ENCODE measurements at regions not wholly inside any gene's neighbourhood (a gene's known extent, or its start where the extent isn't known, plus 50 kb on each side); places are given as distances from the start of the nearest gene placed in this dataset.

DNA sequence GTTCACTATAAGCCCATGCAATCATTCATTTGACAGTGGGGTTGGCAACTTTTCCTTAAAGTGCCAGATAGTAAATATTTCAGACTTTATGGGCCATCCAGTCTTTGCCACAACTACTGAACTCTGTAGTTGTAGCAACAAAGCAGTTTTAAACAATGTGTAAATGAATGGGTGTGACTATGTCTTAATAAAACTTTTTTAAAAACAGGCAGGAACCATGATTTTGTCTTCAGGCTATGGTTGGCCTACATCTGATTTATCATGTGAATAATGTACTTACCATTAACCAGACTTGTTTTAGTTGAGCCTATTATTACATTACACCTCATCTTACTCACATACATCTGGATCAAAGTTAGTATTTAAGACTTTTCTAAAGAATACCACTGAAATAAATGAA lies 361.6 kb downstream of the GABRG2 start:
- H3K4me1 ChIP-seq (ENCODE audit: control insufficient read depth in 2 of 2, insufficient read depth in 2 of 2, low read length in 2 of 2): no peaks in the 10 kb centered on the region
- no peak overlapping the region for H3K9ac ChIP-seq (ENCODE audit: low read length)
- CTCF ChIA-PET: no interaction called here
- Mint-ChIP-seq H3K4me1 (no peaks in the 10 kb centered on the region), H3K27ac (no peak overlapping the region), H3K9me3 (ENCODE audit: insufficient read depth) (peaks cover 2% of the 10 kb centered on the region), H3K27me3 (no peaks in the 10 kb centered on the region), H3K4me3 (no peak overlapping the region)
- H4K20me1 ChIP-seq (ENCODE audit: control insufficient read depth, insufficient read depth, low read length, poor library complexity, severe bottlenecking): no peaks in the 10 kb centered on the region
- no peak overlapping the region for H2AFZ ChIP-seq (ENCODE audit: insufficient read depth, low read depth, low read length, poor library complexity, severe bottlenecking)
- H3K9me3 ChIP-seq (ENCODE audit: control extremely low read depth in 1 of 3, control insufficient read depth in 2 of 3, insufficient read depth in 1 of 3, low read length in 2 of 3): no peaks in the 10 kb centered on the region
- ATAC-seq (ENCODE audit: low read depth): no peak
- H3K27ac ChIP-seq (ENCODE audit: low read length in 2 of 2): no peak overlapping the region
- POLR2A ChIA-PET: no interaction called here
- intact Hi-C loops (cut with micrococcal nuclease): no loop called here
- no peaks in the 10 kb centered on the region for H3K79me2 ChIP-seq (ENCODE audit: control insufficient read depth, insufficient read depth, low read length)
- no peaks in the 10 kb centered on the region for H3K36me3 ChIP-seq (replicated peaks in 1 of 2; ENCODE audit: control extremely low read depth in 1 of 2, control insufficient read depth in 1 of 2, extremely low read depth in 1 of 2, insufficient read depth in 2 of 2, low read length in 1 of 2)
- no peak for DNase-seq
- TF ChIP-seq, protein P1, sequence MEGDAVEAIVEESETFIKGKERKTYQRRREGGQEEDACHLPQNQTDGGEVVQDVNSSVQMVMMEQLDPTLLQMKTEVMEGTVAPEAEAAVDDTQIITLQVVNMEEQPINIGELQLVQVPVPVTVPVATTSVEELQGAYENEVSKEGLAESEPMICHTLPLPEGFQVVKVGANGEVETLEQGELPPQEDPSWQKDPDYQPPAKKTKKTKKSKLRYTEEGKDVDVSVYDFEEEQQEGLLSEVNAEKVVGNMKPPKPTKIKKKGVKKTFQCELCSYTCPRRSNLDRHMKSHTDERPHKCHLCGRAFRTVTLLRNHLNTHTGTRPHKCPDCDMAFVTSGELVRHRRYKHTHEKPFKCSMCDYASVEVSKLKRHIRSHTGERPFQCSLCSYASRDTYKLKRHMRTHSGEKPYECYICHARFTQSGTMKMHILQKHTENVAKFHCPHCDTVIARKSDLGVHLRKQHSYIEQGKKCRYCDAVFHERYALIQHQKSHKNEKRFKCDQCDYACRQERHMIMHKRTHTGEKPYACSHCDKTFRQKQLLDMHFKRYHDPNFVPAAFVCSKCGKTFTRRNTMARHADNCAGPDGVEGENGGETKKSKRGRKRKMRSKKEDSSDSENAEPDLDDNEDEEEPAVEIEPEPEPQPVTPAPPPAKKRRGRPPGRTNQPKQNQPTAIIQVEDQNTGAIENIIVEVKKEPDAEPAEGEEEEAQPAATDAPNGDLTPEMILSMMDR (IDR thresholded peaks at IDR 0.05): no peak
- TF ChIP-seq EZH2 (IDR thresholded peaks at IDR 0.05; ENCODE audit: borderline replicate concordance, insufficient read depth, low read depth, low read length, poor library complexity, severe bottlenecking): no peak
- H3K4me2 ChIP-seq (replicated peaks; ENCODE audit: low read depth, low read length, poor library complexity, severe bottlenecking): no peak overlapping the region
- H3K4me3 ChIP-seq (ENCODE audit: control extremely low read depth in 1 of 5, extremely low read depth in 1 of 5, insufficient read depth in 1 of 5, low read depth in 2 of 5, low read length in 4 of 5): no peak overlapping the region
- no peaks in the 10 kb centered on the region for H3K27me3 ChIP-seq (replicated peaks in 1 of 4; ENCODE audit: control extremely low read depth in 1 of 4, control insufficient read depth in 3 of 4, insufficient read depth in 4 of 4, low read length in 3 of 4)

DNA sequence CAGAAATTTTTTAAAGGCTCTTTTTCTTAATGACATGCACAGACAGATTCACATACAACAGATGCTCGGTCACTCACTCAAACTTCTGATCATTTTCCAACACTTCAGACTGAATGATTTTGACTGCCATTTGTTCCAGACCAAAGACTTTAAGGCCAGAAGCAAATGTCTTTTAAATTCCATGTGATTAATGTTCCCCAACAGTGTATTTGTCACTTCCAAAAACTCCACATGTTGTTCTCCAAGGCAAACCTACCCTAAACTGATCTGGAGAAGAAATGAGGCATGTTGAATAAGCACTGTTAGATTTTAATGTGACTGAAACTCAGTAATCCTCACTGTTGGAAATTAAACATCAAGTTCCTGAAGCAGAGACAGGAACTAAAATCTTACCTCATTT lies 366.7 kb downstream of the GABRG2 start:
- TF ChIP-seq EZH2 (IDR thresholded peaks at IDR 0.05; ENCODE audit: borderline replicate concordance, insufficient read depth, low read depth, low read length, poor library complexity, severe bottlenecking): no peak
- TF ChIP-seq, protein P1 (IDR thresholded peaks at IDR 0.05): no peak

More for the DNA sequence above, 366.7 kb downstream of the GABRG2 start:
- no peak overlapping the region for H3K4me3 Mint-ChIP-seq
- ChIA-PET CTCF (no interaction called here), POLR2A (no interaction called here)
- no peak overlapping the region for H2AFZ ChIP-seq (ENCODE audit: insufficient read depth, low read depth, low read length, poor library complexity, severe bottlenecking)
- no peaks in the 10 kb centered on the region for H4K20me1 ChIP-seq (ENCODE audit: control insufficient read depth, insufficient read depth, low read length, poor library complexity, severe bottlenecking)
- 33% methylated on average over 1 of the region's 1 CpG for WGBS (ENCODE audit: insufficient coverage)
- H3K27me3 ChIP-seq (replicated peaks in 1 of 4; ENCODE audit: control extremely low read depth in 1 of 4, control insufficient read depth in 3 of 4, insufficient read depth in 4 of 4, low read length in 3 of 4): no peaks in the 10 kb centered on the region
- no peaks in the 10 kb centered on the region for H3K4me1 ChIP-seq (ENCODE audit: control insufficient read depth in 2 of 2, insufficient read depth in 2 of 2, low read length in 2 of 2)
- no peak overlapping the region for H3K4me2 ChIP-seq (replicated peaks; ENCODE audit: low read depth, low read length, poor library complexity, severe bottlenecking)
- no peaks in the 10 kb centered on the region for H3K27me3 Mint-ChIP-seq
- H3K27ac ChIP-seq (ENCODE audit: low read length in 2 of 2): no peak overlapping the region
- H3K4me3 ChIP-seq (ENCODE audit: control extremely low read depth in 1 of 5, extremely low read depth in 1 of 5, insufficient read depth in 1 of 5, low read depth in 2 of 5, low read length in 4 of 5): no peak overlapping the region
- no peaks in the 10 kb centered on the region for H3K36me3 ChIP-seq (replicated peaks in 1 of 2; ENCODE audit: control extremely low read depth in 1 of 2, control insufficient read depth in 1 of 2, extremely low read depth in 1 of 2, insufficient read depth in 2 of 2, low read length in 1 of 2)
- H3K4me1 Mint-ChIP-seq: no peaks in the 10 kb centered on the region
- intact Hi-C loops (cut with micrococcal nuclease): no loop called here
- ATAC-seq (ENCODE audit: low read depth): no peak
- H3K9ac ChIP-seq (ENCODE audit: low read length): no peak overlapping the region
- DNase-seq: no peak
- H3K79me2 ChIP-seq (ENCODE audit: control insufficient read depth, insufficient read depth, low read length): no peaks in the 10 kb centered on the region
- H3K9me3 Mint-ChIP-seq (ENCODE audit: insufficient read depth): no peaks in the 10 kb centered on the region
- no peaks in the 10 kb centered on the region for H3K9me3 ChIP-seq (ENCODE audit: control extremely low read depth in 1 of 3, control insufficient read depth in 2 of 3, insufficient read depth in 1 of 3, low read length in 2 of 3)
- no peak overlapping the region for H3K27ac Mint-ChIP-seq

Data from B cell (primary cell).